ENCODE measurements at regions not wholly inside any gene's neighbourhood (a gene's known extent, or its start where the extent isn't known, plus 50 kb on each side); places are given as distances from the start of the nearest gene placed in this dataset.

DNA sequence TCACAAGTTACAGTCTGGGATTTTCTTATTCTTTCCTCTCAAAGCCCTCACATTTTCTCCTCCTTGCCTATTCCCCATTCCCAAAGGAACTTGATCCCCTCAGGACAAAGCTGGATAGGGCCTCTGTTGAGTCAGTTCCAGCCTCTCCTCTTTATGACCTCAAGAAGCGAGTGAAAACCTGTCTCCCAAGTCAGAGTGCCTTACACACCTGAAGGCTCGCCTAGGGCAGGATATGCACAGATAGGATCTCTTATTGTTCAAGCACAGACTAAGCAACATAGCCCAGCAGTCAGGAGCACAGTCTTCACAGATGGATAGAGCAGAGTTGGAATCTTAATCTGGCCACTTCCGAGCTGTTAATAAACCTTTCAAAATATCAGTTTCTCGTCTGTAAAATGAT lies 60.8 kb upstream of the PRRC2C start:
- TF ChIP-seq SRSF1 (IDR thresholded peaks at IDR 0.05; ENCODE audit: low read depth, low read length): no peak
- TF ChIP-seq ZNF740 (CRISPR knock-in tag; IDR thresholded peaks at IDR 0.05): no peak
- no peak for TF ChIP-seq ZNF740 (tag; IDR thresholded peaks at IDR 0.05)
- no peak for TF ChIP-seq CEBPB (tag; IDR thresholded peaks at IDR 0.05)
